ENCODE measurements at regions not wholly inside any gene's neighbourhood (a gene's known extent, or its start where the extent isn't known, plus 50 kb on each side); places are given as distances from the start of the nearest gene placed in this dataset.

DNA sequence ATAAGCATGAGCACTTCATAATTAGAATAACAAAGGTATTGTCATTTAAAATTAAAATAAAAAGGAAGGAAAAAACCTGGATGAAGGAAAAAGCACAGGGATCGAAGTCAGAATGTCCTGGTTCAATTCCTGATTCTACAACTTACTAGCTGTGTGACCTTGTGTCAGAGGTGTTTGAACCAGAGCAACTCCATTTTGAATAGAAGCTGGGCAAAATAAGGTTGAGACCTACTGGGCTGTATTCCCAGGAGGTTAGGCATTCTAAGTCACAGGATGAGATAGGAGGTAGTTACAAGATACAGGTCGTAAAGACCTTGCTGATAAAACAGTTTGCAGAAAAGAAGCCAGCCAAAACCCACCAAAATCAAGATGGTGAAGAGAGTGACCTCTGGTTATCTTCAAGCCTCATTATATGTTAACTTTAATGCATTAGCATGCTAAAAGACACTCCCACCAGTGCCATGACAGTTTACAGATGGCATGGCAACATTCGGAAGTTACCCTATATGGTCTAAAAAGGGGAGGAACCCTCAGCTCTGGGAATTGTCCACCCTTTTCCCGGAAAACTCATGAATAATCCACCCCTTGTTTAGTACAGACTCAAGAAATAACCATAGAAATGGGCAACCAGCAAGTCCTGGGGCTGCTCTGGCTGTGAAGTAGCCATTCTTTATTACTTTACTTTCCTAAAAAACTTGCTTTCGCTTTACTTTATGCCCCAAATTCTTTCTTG, 412.7 kb downstream of the PIK3R1 start:
- TF ChIP-seq POLR2A (IDR thresholded peaks at IDR 0.05) (no peak), EP300 (IDR thresholded peaks at IDR 0.05) (no peak)

Data from ovary (tissue), 1 donor.